GM23338 (cell line): ENCODE measurements at regions not wholly inside any gene's neighbourhood (a gene's known extent, or its start where the extent isn't known, plus 50 kb on each side); places are given as distances from the start of the nearest gene placed in this dataset.

Experiments
- ATAC-seq: fragments of 200-7000 bp; cut with Tn5 transposase; 3 replicates; pipeline ENCODE4 v1.9.1; 2020
- DNase-seq: peaks from one replicate; pipeline ENCODE4 v3.0.0-alpha.2; 2015; ENCODE audit warnings: low spot score
- H2AFZ ChIP-seq: fragments of 200-600 bp; sonication (generic); 2 replicates; pipeline ENCODE4 v1.8.0; 2016; ENCODE audit warnings: antibody characterized with exemption, mild to moderate bottlenecking, moderate library complexity
- H3F3A ChIP-seq: fragments of 200-600 bp; sonication (generic); replicated peaks from 2 replicates; pipeline ENCODE4 v1.8.0; 2017; ENCODE audit warnings: antibody characterized with exemption, mixed run types, low read depth
- H3K27ac ChIP-seq: fragments of 200-600 bp; sonication (generic); 2 replicates; pipeline ENCODE4 v1.6.1; 2016; ENCODE audit warnings: low read depth
- H3K27me3 ChIP-seq: fragments of 200-600 bp; sonication (generic); 2 replicates; pipeline ENCODE4 v1.8.0; 2016; ENCODE audit warnings: mild to moderate bottlenecking, mixed run types, moderate library complexity; ENCODE audit not compliant: insufficient read depth
- H3K36me3 ChIP-seq: fragments of 200-600 bp; sonication (generic); 2 replicates; pipeline ENCODE4 v1.8.0; 2016; ENCODE audit warnings: mild to moderate bottlenecking; ENCODE audit not compliant: insufficient read depth
- H3K4me1 ChIP-seq: fragments of 200-600 bp; sonication (generic); 2 replicates; pipeline ENCODE4 v1.8.0; 2016; ENCODE audit warnings: mild to moderate bottlenecking, moderate library complexity; ENCODE audit not compliant: insufficient read depth
- H3K4me2 ChIP-seq: fragments of 200-600 bp; sonication (generic); 2 replicates; pipeline ENCODE4 v1.7.1; 2017; ENCODE audit warnings: mixed run types
- H3K4me3 ChIP-seq: fragments of 200-600 bp; sonication (generic); 2 replicates; pipeline ENCODE4 v1.6.1; 2016; ENCODE audit warnings: mixed run types
- H3K79me2 ChIP-seq: fragments of 200-600 bp; sonication (generic); replicated peaks from 2 replicates; pipeline ENCODE4 v1.8.0; 2017; ENCODE audit warnings: mild to moderate bottlenecking; ENCODE audit not compliant: insufficient read depth
- H3K9me2 ChIP-seq: fragments of 200-600 bp; sonication (generic); 2 replicates; pipeline ENCODE4 v1.8.0; 2017; ENCODE audit not compliant: insufficient read depth
- H4K20me1 ChIP-seq: fragments of 200-600 bp; sonication (generic); replicated peaks from 2 replicates; pipeline ENCODE4 v1.8.0; 2017; ENCODE audit warnings: mild to moderate bottlenecking; ENCODE audit not compliant: insufficient read depth
- H3K27ac Mint-ChIP-seq: 2 replicates; pipeline ENCODE4 v1.8.0; 2020; ENCODE audit warnings: inconsistent platforms, mild to moderate bottlenecking, moderate library complexity, mixed read lengths
- H3K27me3 Mint-ChIP-seq: 3 replicates; pipeline ENCODE4 v1.8.0; 2022; ENCODE audit warnings: low read depth, mild to moderate bottlenecking, moderate library complexity, mixed read lengths, inconsistent platforms; ENCODE audit not compliant: insufficient read depth, poor library complexity
- H3K36me3 Mint-ChIP-seq: 3 replicates; pipeline ENCODE4 v1.8.0; 2021; ENCODE audit warnings: low read depth, mild to moderate bottlenecking, inconsistent platforms, moderate library complexity, mixed read lengths
- H3K4me1 Mint-ChIP-seq: 3 replicates; pipeline ENCODE4 v1.8.0; 2020; ENCODE audit warnings: mild to moderate bottlenecking, inconsistent platforms, mixed read lengths
- H3K4me3 Mint-ChIP-seq: 3 replicates; pipeline ENCODE4 v1.8.0; 2021; ENCODE audit warnings: moderate library complexity, mild to moderate bottlenecking, inconsistent platforms, mixed read lengths
- H3K9me3 Mint-ChIP-seq: 3 replicates; pipeline ENCODE4 v1.8.0; 2020; ENCODE audit warnings: moderate library complexity, mild to moderate bottlenecking, inconsistent platforms, mixed read lengths
- CREB1 ChIP-seq: fragments of 250-450 bp; sonication (Bioruptor Pico); IDR thresholded peaks from 2 replicates; pipeline ENCODE4 v1.5.0; 2020; ENCODE audit warnings: low read depth, mild to moderate bottlenecking, moderate library complexity
- EZH2 ChIP-seq: fragments of 200-600 bp; sonication (generic); IDR thresholded peaks from one replicate; pipeline ENCODE4 v1.8.0; 2017; ENCODE audit warnings: antibody characterized with exemption, mild to moderate bottlenecking, low read depth; ENCODE audit not compliant: unreplicated experiment
- EZH2phosphoT487 ChIP-seq: fragments of 200-600 bp; sonication (generic); IDR thresholded peaks from one replicate; pipeline ENCODE4 v1.8.1; 2018; ENCODE audit warnings: antibody characterized with exemption; ENCODE audit not compliant: unreplicated experiment
- JUNB ChIP-seq: IDR thresholded peaks from one replicate; pipeline ENCODE4 v1.6.1; 2016; ENCODE audit warnings: antibody characterized with exemption; ENCODE audit not compliant: unreplicated experiment
- NANOG ChIP-seq: IDR thresholded peaks from 2 replicates; pipeline ENCODE4 v1.6.1; 2016; ENCODE audit warnings: antibody characterized with exemption, borderline replicate concordance
- POLR2AphosphoS5 ChIP-seq: IDR thresholded peaks from 2 replicates; pipeline ENCODE4 v1.6.1; 2016; ENCODE audit warnings: antibody characterized with exemption, low read depth
- STAT1 ChIP-seq: IDR thresholded peaks from one replicate; pipeline ENCODE4 v1.6.1; 2016; ENCODE audit warnings: antibody characterized with exemption; ENCODE audit not compliant: unreplicated experiment
- ZNF114 ChIP-seq: fragments of 250-450 bp; sonication (Bioruptor Pico); IDR thresholded peaks from 2 replicates; pipeline ENCODE4 v1.5.0; 2020; ENCODE audit warnings: mild to moderate bottlenecking, moderate library complexity
- ZNF331 ChIP-seq: fragments of 250-450 bp; sonication (Bioruptor Pico); IDR thresholded peaks from 2 replicates; pipeline ENCODE4 v1.5.0; 2020; ENCODE audit warnings: low read depth, mild to moderate bottlenecking, moderate library complexity
- ZNF462 ChIP-seq: fragments of 250-450 bp; sonication (Bioruptor Pico); IDR thresholded peaks from 2 replicates; pipeline ENCODE4 v1.5.0; 2020; ENCODE audit warnings: mild to moderate bottlenecking, moderate library complexity
- TF ChIP-seq, protein P1 (sequence below): IDR thresholded peaks from one replicate; pipeline ENCODE4 v1.6.1; 2018; ENCODE audit warnings: antibody characterized with exemption; ENCODE audit not compliant: unreplicated experiment
- TF ChIP-seq, protein P2 (sequence below), 2 experiments: fragments of 200-600 bp in 1 of 2; sonication (generic) in 1 of 2; conservative IDR thresholded peaks; 2 replicates each; pipeline versions ENCODE4 v1.5.1 to v1.6.1; 2016 to 2017; ENCODE audit warnings: antibody characterized with exemption in 2 of 2, low read depth in 2 of 2, mild to moderate bottlenecking in 2 of 2, moderate library complexity in 1 of 2
- TF ChIP-seq, protein P3 (sequence below): IDR thresholded peaks from 2 replicates; pipeline ENCODE4 v1.6.1; 2016; ENCODE audit warnings: antibody characterized with exemption

GRCh38 chr14:98368221-98368620, 903.8 kb downstream of the BCL11B start:
- TF ChIP-seq ZNF331 (no peak), NANOG (no peak), ZNF114 (no peak), POLR2AphosphoS5 (no peak), JUNB (no peak), EZH2phosphoT487 (no peak), CREB1 (CRISPR knock-in tag) (no peak), ZNF462 (CRISPR knock-in tag) (no peak), EZH2 (no peak), STAT1 (no peak)
- TF ChIP-seq, protein P1, sequence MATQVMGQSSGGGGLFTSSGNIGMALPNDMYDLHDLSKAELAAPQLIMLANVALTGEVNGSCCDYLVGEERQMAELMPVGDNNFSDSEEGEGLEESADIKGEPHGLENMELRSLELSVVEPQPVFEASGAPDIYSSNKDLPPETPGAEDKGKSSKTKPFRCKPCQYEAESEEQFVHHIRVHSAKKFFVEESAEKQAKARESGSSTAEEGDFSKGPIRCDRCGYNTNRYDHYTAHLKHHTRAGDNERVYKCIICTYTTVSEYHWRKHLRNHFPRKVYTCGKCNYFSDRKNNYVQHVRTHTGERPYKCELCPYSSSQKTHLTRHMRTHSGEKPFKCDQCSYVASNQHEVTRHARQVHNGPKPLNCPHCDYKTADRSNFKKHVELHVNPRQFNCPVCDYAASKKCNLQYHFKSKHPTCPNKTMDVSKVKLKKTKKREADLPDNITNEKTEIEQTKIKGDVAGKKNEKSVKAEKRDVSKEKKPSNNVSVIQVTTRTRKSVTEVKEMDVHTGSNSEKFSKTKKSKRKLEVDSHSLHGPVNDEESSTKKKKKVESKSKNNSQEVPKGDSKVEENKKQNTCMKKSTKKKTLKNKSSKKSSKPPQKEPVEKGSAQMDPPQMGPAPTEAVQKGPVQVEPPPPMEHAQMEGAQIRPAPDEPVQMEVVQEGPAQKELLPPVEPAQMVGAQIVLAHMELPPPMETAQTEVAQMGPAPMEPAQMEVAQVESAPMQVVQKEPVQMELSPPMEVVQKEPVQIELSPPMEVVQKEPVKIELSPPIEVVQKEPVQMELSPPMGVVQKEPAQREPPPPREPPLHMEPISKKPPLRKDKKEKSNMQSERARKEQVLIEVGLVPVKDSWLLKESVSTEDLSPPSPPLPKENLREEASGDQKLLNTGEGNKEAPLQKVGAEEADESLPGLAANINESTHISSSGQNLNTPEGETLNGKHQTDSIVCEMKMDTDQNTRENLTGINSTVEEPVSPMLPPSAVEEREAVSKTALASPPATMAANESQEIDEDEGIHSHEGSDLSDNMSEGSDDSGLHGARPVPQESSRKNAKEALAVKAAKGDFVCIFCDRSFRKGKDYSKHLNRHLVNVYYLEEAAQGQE: no peak
- TF ChIP-seq, protein P2, sequence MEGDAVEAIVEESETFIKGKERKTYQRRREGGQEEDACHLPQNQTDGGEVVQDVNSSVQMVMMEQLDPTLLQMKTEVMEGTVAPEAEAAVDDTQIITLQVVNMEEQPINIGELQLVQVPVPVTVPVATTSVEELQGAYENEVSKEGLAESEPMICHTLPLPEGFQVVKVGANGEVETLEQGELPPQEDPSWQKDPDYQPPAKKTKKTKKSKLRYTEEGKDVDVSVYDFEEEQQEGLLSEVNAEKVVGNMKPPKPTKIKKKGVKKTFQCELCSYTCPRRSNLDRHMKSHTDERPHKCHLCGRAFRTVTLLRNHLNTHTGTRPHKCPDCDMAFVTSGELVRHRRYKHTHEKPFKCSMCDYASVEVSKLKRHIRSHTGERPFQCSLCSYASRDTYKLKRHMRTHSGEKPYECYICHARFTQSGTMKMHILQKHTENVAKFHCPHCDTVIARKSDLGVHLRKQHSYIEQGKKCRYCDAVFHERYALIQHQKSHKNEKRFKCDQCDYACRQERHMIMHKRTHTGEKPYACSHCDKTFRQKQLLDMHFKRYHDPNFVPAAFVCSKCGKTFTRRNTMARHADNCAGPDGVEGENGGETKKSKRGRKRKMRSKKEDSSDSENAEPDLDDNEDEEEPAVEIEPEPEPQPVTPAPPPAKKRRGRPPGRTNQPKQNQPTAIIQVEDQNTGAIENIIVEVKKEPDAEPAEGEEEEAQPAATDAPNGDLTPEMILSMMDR (conservative IDR thresholded peaks at IDR 0.05; ENCODE audit: low read depth in 2 of 2): no peak
- TF ChIP-seq, protein P3, sequence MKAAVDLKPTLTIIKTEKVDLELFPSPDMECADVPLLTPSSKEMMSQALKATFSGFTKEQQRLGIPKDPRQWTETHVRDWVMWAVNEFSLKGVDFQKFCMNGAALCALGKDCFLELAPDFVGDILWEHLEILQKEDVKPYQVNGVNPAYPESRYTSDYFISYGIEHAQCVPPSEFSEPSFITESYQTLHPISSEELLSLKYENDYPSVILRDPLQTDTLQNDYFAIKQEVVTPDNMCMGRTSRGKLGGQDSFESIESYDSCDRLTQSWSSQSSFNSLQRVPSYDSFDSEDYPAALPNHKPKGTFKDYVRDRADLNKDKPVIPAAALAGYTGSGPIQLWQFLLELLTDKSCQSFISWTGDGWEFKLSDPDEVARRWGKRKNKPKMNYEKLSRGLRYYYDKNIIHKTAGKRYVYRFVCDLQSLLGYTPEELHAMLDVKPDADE: no peak
- no peaks in the 10 kb centered on the region for H4K20me1 ChIP-seq
- H3K4me2 ChIP-seq: no peak overlapping the region
- peaks cover 4% of the 10 kb centered on the region; the same call in 1 of the 2 replicates for H3K9me2 ChIP-seq
- H3K36me3 ChIP-seq: no peaks in the 10 kb centered on the region
- no peaks in the 10 kb centered on the region for H3K4me1 ChIP-seq
- DNase-seq (no peak), ATAC-seq (no peak)
- H3K4me3 Mint-ChIP-seq: no peak overlapping the region
- no peaks in the 10 kb centered on the region for H3F3A ChIP-seq
- peaks cover 14% of the 10 kb centered on the region; the same call in 2 of the 3 replicates for H3K36me3 Mint-ChIP-seq
- H3K4me1 Mint-ChIP-seq: peaks cover 4% of the 10 kb centered on the region; the same call in 1 of the 3 replicates
- H3K27me3 Mint-ChIP-seq: peaks cover 1% of the 10 kb centered on the region
- H3K27me3 ChIP-seq: no peaks in the 10 kb centered on the region
- H3K27ac ChIP-seq: no peak overlapping the region
- H2AFZ ChIP-seq: no peak overlapping the region
- H3K4me3 ChIP-seq: no peak overlapping the region
- H3K79me2 ChIP-seq: no peaks in the 10 kb centered on the region
- H3K9me3 Mint-ChIP-seq: peaks cover 32% of the 10 kb centered on the region
- H3K27ac Mint-ChIP-seq: no peak overlapping the region
